Type B pancreatic cell (in vitro differentiated cells): ENCODE measurements at regions not wholly inside any gene's neighbourhood (a gene's known extent, or its start where the extent isn't known, plus 50 kb on each side); places are given as distances from the start of the nearest gene placed in this dataset.
"Not testable (repeated sequence)": the region's sequence is repeated elsewhere in the genome, so short reads cannot be mapped to it uniquely, and the experiment has no call there.

ENCODE experiments used
- DNase-seq: peaks from one replicate; pipeline ENCODE4 v3.0.0; 2021; ENCODE audit warnings: mixed read lengths; ENCODE audit not compliant: unreplicated experiment; ENCODE audit errors: extremely low spot score
- H3K27ac Mint-ChIP-seq: 2 replicates; pipeline ENCODE4 v1.8.0; 2021; ENCODE audit warnings: mild to moderate bottlenecking, mixed read lengths
- H3K27me3 Mint-ChIP-seq: 2 replicates; pipeline ENCODE4 v1.8.0; 2021; ENCODE audit warnings: mixed read lengths
- H3K36me3 Mint-ChIP-seq: 2 replicates; pipeline ENCODE4 v1.8.0; 2021; ENCODE audit warnings: mixed read lengths
- H3K4me1 Mint-ChIP-seq: one replicate; pipeline ENCODE4 v1.8.0; 2021; ENCODE audit warnings: mixed read lengths; ENCODE audit not compliant: unreplicated experiment
- H3K4me3 Mint-ChIP-seq: 2 replicates; pipeline ENCODE4 v1.8.0; 2021; ENCODE audit warnings: mild to moderate bottlenecking, mixed read lengths
- H3K9me3 Mint-ChIP-seq: 2 replicates; pipeline ENCODE4 v1.8.0; 2021; ENCODE audit warnings: mixed read lengths
- TF ChIP-seq, protein P1 (sequence below): fragments of 200-600 bp; sonication (generic); conservative IDR thresholded peaks from 2 replicates; pipeline ENCODE4 v1.5.0; 2021; ENCODE audit warnings: antibody characterized with exemption, mild to moderate bottlenecking

DNA sequence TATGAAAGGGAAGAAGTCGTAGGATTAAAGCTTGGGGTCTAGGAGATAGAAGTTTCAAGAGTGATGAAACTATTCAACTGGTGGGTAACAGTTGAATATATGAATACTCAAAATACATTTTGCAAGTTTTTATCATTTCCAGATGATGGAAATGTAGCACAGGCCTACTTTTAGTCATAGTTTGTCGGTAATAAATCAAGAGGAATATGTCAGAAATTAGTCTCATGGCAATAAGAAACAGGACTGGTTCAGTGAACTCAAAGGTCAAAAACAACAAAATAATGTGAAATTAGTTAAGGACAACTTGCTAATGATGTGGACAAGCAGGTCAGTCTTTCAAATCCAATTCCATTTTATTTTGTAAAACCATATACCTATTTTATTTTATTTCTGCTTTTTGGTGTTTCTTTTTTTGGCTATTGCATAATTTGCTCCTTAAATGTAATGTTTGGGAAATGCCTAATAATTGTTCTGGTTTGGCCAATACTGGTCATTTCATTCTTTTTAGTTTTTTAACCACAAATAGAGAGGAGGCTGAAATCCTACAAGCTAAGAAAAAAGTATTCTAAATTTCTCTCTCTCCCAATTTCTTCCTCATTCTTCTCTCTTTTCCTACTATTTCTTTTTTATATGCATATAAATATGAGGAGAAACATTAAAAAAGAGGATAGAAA lies 195.2 kb upstream of the ARHGEF26 start:
- Mint-ChIP-seq H3K36me3 (no peaks in the 10 kb centered on the region), H3K4me1 (no peaks in the 10 kb centered on the region), H3K9me3 (no peaks in the 10 kb centered on the region), H3K27ac (no peak overlapping the region), H3K27me3 (peaks cover 8% of the 10 kb centered on the region), H3K4me3 (no peak overlapping the region)
- TF ChIP-seq, protein P1, sequence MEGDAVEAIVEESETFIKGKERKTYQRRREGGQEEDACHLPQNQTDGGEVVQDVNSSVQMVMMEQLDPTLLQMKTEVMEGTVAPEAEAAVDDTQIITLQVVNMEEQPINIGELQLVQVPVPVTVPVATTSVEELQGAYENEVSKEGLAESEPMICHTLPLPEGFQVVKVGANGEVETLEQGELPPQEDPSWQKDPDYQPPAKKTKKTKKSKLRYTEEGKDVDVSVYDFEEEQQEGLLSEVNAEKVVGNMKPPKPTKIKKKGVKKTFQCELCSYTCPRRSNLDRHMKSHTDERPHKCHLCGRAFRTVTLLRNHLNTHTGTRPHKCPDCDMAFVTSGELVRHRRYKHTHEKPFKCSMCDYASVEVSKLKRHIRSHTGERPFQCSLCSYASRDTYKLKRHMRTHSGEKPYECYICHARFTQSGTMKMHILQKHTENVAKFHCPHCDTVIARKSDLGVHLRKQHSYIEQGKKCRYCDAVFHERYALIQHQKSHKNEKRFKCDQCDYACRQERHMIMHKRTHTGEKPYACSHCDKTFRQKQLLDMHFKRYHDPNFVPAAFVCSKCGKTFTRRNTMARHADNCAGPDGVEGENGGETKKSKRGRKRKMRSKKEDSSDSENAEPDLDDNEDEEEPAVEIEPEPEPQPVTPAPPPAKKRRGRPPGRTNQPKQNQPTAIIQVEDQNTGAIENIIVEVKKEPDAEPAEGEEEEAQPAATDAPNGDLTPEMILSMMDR, result no peak
- no peak for DNase-seq

DNA sequence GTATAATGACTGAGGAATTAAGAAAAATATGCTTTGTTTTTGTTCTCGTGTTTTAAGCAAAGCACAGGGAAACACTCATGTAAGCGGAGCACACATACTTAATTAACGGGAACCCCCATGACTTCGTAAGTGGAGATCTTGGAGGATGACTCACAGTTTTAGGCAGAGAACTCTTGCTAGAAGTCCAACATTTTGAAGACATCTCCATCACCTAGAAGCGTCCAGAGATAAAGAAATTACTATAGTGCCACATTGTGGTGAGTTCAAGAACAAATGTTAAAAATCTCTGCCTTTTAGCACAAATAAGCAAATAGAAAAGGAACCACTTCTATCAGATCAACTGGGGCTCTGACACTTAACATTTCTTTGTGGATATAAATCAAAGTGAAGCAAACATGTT lies 194.1 kb upstream of the ARHGEF26 start:
- Mint-ChIP-seq H3K27me3 (peaks cover 4% of the 10 kb centered on the region), H3K36me3 (no peaks in the 10 kb centered on the region), H3K9me3 (no peaks in the 10 kb centered on the region), H3K4me1 (no peaks in the 10 kb centered on the region), H3K4me3 (no peak overlapping the region), H3K27ac (no peak overlapping the region)
- no peak for DNase-seq
- TF ChIP-seq, protein P1, result peak; percentile 52

DNA sequence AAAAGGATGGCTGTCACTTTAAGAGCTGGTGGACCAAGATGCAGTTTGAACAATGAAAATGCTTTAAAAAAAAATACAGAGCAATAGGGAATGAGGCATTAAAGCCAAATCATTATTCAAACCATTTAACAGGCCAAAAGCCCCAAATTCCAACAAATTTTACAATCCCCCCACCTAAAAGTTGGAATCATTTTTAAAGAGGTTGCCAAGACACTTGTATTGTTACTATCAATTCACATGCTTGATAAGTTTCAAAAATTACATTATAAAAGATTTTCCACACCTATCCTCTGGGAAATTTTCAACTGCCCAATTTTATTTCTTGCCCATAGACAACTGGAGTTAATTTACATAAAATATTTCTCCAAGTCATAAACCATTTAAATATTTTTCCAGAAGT lies 192.3 kb upstream of the ARHGEF26 start:
- H3K4me3 Mint-ChIP-seq, result no peak overlapping the region
- no peaks in the 10 kb centered on the region for H3K36me3 Mint-ChIP-seq
- H3K27me3 Mint-ChIP-seq, result peaks cover 4% of the 10 kb centered on the region
- no peak for DNase-seq
- H3K9me3 Mint-ChIP-seq, result no peaks in the 10 kb centered on the region
- TF ChIP-seq, protein P1, result no peak
- H3K4me1 Mint-ChIP-seq, result no peaks in the 10 kb centered on the region
- H3K27ac Mint-ChIP-seq, result no peak overlapping the region

DNA sequence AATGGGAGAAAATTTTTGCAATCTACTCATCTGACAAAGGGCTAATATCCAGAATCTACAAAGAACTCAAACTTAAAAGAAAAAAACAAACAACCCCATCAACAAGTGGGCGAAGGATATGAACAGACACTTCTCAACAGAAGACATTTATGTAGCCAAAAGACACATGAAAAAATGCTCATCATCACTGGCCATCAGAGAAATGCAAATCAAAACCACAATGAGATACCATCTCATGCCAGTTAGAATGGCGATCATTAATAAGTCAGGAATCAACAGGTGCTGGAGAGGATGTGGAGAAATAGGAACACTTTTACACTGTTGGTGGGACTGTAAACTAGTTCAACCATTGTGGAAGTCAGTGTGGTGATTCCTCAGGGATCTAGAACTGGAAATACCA lies 187.7 kb upstream of the ARHGEF26 start:
- H3K27ac Mint-ChIP-seq, H3K9me3 Mint-ChIP-seq, H3K36me3 Mint-ChIP-seq, H3K4me1 Mint-ChIP-seq, DNase-seq, H3K27me3 Mint-ChIP-seq, H3K4me3 Mint-ChIP-seq: not testable (repeated sequence)

DNA sequence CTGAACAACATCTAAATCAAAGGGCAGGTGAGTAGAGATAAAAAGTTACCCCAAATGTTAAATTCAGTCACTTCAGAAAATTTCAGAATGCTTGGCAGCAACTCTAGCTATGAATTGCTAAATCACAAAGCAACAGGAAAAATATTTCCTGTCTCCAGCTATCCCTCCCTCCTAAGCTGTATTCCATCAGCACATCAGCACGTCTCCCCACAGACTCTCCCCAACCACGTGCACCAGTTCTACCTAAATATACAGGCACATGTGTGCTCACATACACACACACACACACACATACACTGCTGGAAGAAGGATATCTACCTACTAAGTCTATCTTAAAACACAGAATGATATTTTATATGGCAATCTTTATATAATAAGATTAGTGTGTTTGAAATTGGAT lies 177.1 kb upstream of the ARHGEF26 start:
- Mint-ChIP-seq H3K4me1 (no peaks in the 10 kb centered on the region), H3K27me3 (no peaks in the 10 kb centered on the region), H3K27ac (no peak overlapping the region), H3K9me3 (peaks cover 7% of the 10 kb centered on the region), H3K36me3 (no peaks in the 10 kb centered on the region), H3K4me3 (no peak overlapping the region)
- DNase-seq, result no peak
- TF ChIP-seq, protein P1, result no peak

DNA sequence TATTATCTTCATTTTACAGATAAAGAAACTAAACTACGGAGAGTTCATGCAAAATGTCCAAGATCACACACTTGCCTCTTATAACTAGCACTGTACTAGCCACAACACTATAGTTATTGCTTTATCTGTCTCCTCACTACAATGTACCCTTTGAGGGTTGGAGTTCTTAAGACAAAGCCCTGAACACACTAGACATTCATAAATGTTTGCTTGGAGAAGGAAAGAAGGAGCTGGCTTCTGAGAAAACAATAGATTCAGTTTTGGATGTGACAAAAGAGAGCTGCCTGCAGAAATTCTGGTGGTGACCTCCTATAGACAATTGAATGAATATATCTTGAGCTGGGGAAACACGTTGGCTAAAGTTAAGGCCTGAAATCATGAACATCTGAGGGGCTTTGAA lies 169.9 kb upstream of the ARHGEF26 start:
- no peak for DNase-seq
- H3K9me3 Mint-ChIP-seq, result peaks cover 5% of the 10 kb centered on the region
- no peaks in the 10 kb centered on the region for H3K36me3 Mint-ChIP-seq
- H3K27me3 Mint-ChIP-seq, result no peaks in the 10 kb centered on the region
- TF ChIP-seq, protein P1, result no peak
- no peaks in the 10 kb centered on the region for H3K4me1 Mint-ChIP-seq
- H3K4me3 Mint-ChIP-seq, result no peak overlapping the region
- H3K27ac Mint-ChIP-seq, result no peak overlapping the region
